Endometrium (tissue), 2 donors: ENCODE measurements at regions not wholly inside any gene's neighbourhood (a gene's known extent, or its start where the extent isn't known, plus 50 kb on each side); places are given as distances from the start of the nearest gene placed in this dataset.
"Not testable (repeated sequence)": the region's sequence is repeated elsewhere in the genome, so short reads cannot be mapped to it uniquely, and the experiment has no call there.

ENCODE experiments used
- FAIRE-seq: peaks from 2 replicates; lab custom pipeline; 2012; peaks lifted over from hg19 to GRCh38; lab: Jason Lieb, UNC
- donor health status: control.
- donor health status: control.

GRCh38 chr20:19834783-19835182 lies 76.7 kb downstream of the RIN2 start:
- no peak for FAIRE-seq

- no peak for FAIRE-seq
Observed at GRCh38 chr20:19835533-19836222, 77.6 kb downstream of the RIN2 start.

- FAIRE-seq, result no peak
Observed at GRCh38 chr20:19838468-19838867, 80.4 kb downstream of the RIN2 start.

GRCh38 chr20:19839053-19839452 lies 81.0 kb downstream of the RIN2 start:
- FAIRE-seq, result no peak

- no peak for FAIRE-seq
Observed at GRCh38 chr20:19840111-19840710, 82.2 kb downstream of the RIN2 start.

- FAIRE-seq, result no peak
Observed at GRCh38 chr20:19841740-19842139, 83.7 kb downstream of the RIN2 start.

- FAIRE-seq, result not testable (repeated sequence)
Observed at GRCh38 chr20:19844850-19845249, 86.8 kb downstream of the RIN2 start.

GRCh38 chr20:19847383-19847782 lies 89.3 kb downstream of the RIN2 start:
- no peak for FAIRE-seq

GRCh38 chr20:19849341-19850197 lies 91.5 kb downstream of the RIN2 start:
- FAIRE-seq, result no peak

GRCh38 chr20:19850198-19850533 lies 92.1 kb downstream of the RIN2 start:
- FAIRE-seq, result no peak

- FAIRE-seq, result no peak
Observed at GRCh38 chr20:19851861-19852260, 93.8 kb downstream of the RIN2 start.

GRCh38 chr20:19855416-19855815 lies 97.4 kb downstream of the RIN2 start:
- no peak for FAIRE-seq

- no peak for FAIRE-seq
Observed at GRCh38 chr20:19858466-19859371, 100.7 kb downstream of the RIN2 start.

GRCh38 chr20:19859444-19859843 lies 101.4 kb downstream of the RIN2 start:
- FAIRE-seq, result no peak

- FAIRE-seq, result no peak
Observed at GRCh38 chr20:19860737-19861136, 102.7 kb downstream of the RIN2 start.

- no peak for FAIRE-seq
Observed at GRCh38 chr20:19861147-19861759, 103.2 kb downstream of the RIN2 start.

- no peak for FAIRE-seq
Observed at GRCh38 chr20:19864130-19864529, 106.1 kb downstream of the RIN2 start.

- no peak for FAIRE-seq
Observed at GRCh38 chr20:19866070-19866469, 108.0 kb downstream of the RIN2 start.

- no peak for FAIRE-seq
Observed at GRCh38 chr20:19867074-19867473, 109.0 kb downstream of the RIN2 start.

GRCh38 chr20:19867940-19868371 lies 109.9 kb downstream of the RIN2 start:
- FAIRE-seq, result no peak

- FAIRE-seq, result no peak
Observed at GRCh38 chr20:19868441-19868840, 110.4 kb downstream of the RIN2 start.

GRCh38 chr20:19872001-19872400 lies 113.9 kb downstream of the RIN2 start:
- no peak for FAIRE-seq
